ENCODE measurements at regions not wholly inside any gene's neighbourhood (a gene's known extent, or its start where the extent isn't known, plus 50 kb on each side); places are given as distances from the start of the nearest gene placed in this dataset.
"Not testable (repeated sequence)": the region's sequence is repeated elsewhere in the genome, so short reads cannot be mapped to it uniquely, and the experiment has no call there.

DNA sequence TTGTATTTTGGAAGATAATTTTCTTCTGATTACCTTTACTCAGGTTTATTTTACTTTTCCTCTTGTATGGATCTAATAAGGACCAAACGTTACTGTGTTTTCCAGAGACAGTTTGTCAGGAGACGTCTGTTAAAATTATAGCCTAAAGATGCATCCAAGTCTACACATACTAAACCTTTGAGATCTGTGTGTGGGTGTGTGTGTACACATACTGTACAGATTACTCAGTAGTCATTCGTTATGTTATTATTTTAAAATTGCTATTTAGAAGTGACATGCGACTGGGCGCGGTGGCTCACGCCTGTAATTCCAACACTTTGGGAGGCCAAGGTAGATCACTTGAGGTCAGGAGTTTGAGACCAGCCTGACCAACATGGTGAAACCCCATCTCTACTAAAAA is 51.6 kb upstream of the CNTLN start:
- no peak for DNase-seq (ENCODE audit: low read depth in 3 of 3, low spot score in 2 of 3)

DNA sequence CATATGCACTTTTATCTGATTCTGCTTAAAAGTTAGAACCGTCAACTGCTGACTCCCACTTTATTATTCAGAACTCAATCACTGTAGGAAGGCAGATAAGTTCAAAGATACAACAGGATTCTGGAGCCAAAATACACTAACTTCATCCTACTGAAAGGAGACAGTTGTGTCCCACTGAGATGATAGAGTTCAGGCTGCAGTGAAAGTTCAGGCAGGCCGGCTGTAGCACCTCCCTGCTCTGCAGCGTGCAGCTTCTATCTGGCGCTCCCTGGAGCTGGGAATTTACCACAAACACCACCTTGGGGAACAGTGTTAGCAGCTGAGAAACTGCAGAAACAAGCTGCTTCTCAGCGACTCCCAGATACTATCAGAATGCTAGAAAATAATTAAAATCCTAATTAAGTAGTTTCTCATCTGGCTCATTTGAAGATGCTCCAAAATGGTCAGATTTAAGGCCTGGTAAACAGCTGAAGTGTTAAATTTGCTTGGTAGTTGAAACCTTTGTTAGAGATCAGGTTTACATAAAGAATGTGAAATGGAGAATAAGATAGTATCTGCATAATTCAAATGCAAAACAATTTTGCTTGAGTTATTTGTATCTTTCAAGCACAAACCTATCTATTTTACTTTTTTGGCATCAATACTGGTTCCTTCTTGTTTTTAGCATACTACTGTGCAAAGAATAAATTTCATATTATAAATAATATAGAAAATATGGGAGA is 52.3 kb upstream of the CNTLN start:
- no peak for DNase-seq (ENCODE audit: low read depth in 3 of 3, low spot score in 2 of 3)

DNA sequence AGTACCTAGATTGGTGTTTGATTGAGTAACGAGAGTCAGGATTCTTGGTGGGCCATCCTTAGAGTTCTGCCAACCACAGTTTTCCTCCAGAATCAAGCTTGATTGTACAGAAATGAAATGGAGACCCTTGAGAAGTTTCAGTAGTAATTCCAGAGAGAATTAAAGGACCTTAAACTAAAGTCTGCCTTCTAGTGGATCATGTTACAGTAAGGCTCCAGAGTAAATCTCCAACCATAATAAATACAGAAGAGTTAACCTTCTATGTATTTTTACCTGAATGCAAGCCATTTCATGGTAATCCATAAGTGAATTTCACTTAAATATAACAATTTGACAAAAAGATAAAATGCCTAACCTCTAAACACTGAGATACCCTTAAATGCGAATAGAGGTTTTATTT is 53.0 kb upstream of the CNTLN start:
- DNase-seq (ENCODE audit: low read depth in 3 of 3, low spot score in 2 of 3), result no peak

DNA sequence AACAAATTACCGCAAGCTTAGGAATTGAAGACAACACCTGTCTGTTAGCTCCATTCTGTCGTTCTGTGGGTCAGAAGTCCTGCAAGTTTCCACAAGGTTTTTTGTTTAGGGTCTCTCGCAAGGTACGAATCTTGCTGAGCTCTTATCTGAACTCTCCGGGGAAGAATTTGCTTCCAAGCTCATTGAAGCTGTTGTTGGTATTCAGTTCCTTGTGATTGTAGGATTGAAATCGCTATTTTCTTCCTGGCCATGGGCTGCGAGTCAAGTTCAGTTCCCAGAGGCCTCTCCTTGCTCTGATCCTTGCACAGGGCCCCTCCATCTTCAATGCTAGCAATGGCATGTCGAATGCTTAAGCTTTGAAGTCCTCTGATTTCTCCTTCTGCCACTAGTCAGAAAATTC is 53.5 kb upstream of the CNTLN start:
- no peak for DNase-seq (ENCODE audit: low read depth in 3 of 3, low spot score in 2 of 3)

DNA sequence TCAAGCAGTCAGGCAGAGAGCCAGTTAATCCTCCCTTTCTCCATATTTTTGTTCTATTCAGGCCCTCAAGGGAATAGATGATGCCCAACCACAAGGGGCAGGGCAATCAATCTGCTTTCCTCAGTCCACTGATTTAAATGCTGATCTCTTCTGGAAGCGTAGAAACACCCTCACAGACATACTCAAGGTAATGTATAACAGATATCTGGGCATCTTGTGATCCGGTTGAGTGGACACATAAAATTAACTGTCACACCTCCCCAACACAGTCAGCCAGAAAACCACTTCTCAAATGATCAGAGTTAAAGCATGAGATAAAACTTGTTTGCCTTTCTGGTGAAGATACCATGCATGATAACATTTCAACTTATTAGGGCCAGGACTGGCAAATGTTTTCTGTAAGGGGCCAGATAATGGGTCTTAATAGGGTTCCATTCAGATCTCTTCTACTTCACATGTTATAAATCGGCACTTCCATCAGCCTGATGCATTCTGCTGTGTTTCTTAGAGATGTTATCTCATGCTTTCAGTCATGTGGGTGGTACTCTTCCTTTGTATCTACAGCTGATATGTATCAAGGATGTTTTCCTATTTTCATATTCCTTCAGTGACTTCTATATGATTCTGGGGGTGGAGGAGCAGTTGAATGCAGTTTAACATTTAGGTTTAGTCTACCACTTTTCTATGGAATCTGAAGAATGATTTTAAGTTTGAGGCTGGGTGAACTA is 58.9 kb upstream of the CNTLN start:
- DNase-seq (ENCODE audit: low read depth in 3 of 3, low spot score in 2 of 3), result peak in 2 of 3 donors; percentile 27 to 32

DNA sequence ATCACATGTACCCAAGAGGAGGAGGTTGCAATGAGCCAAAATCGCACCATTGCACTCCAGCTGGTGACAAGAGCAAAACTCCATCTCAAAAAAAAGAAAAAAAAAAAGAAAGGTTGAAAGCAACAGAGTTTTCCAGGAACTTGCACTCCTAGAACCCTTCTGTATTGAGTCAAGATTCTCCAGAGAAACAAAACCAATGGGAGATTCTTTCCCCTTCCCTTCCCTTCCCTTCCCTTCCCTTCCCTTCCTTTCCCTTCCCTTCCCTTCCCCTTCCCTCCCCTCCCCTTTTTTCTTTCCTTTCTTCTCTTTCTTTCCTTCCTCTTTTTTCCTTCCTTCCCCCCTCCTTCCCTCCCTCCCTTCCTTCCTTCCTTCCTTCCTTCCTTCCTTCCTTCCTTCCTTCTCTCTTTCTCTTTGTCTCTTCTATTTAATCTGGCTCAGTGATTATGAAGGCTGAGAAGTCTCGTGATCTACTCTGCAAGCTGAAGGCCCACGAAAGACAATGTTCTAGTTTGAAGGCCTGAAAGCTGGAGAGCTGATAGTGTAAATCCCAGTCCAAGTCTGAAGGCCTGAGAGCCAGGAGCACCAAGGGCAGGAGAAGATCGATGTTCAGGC is 59.6 kb upstream of the CNTLN start:
- DNase-seq (ENCODE audit: low read depth in 3 of 3, low spot score in 2 of 3), result no peak

DNA sequence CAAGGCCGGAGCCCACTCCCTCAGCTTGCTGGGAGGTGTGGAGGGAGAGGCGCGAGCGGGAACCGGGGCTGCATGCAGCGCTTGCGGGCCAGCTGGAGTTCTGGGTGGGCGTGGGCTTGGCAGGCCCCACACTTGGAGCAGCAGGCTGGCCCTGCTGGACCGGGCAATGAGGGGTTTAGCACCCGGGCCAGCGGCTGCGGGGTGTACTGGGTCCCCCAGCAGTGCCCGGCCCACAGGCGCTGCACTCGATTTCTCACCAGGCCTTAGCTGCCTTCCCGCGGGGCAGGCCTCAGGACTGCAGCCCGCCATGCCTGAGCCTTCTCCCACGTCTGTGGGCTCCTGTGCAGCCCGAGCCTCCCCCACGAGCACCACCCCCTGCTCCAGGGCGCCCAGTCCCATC is 62.3 kb upstream of the CNTLN start:
- not testable (repeated sequence) for DNase-seq (ENCODE audit: low read depth in 3 of 3, low spot score in 2 of 3)

DNA sequence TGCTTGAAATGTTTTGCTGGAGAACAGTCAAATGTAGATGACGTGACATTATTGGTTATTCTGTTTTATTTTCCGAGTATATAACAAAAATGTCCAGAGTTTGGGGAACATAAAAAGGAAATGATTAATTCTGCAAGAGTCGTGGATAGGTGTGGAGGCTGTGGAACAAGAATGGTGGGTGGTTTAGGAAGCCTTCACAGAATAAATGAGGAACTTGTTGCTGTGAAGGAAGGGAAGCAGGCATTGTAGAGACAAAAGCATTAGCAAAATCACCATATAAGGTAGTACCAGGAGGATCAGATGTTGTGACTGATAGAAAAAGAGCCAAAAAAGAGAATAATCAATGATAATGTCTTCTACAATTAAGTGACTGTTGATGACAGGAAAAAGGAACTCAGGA is 66.2 kb upstream of the CNTLN start:
- DNase-seq (ENCODE audit: low read depth in 3 of 3, low spot score in 2 of 3), result no peak

DNA sequence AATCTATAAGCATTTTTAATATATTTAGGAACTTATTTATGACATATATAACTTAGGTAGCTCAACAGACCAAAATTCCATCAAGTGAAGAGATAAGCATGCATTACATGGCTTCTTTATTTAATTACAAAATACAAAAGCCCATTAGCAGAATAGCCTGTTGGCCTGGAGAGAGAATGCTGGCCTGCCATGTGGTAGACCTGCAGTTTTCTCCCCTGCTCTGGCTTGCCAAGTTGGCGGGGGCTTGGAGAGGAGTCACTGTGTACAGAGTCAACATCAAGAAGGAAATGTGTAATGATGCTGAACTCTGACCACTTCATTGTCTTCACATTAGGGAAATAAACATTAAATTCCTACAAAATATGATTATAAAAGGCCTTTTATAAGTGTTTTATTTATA is 69.8 kb upstream of the CNTLN start:
- no peak for DNase-seq (ENCODE audit: low read depth in 3 of 3, low spot score in 2 of 3)

DNA sequence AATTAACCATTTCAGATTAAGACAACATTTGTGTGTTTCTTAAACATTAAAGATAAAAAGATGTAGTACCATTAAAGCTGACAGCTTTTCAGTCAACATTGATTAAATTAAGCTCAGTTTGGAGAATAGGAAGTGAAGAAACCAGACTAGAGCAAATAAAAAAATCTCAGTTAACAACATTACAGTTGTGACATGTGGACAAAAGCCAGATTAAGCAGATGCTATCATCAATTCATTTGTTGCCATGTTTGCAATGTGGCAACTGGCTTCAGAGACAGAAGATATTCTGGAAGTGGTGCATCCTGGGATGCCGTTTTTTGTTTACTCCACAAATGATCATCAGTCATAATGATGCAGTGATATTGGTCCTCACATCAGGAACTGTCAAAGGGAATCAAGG is 70.3 kb upstream of the CNTLN start:
- no peak for DNase-seq (ENCODE audit: low read depth in 3 of 3, low spot score in 2 of 3)

DNA sequence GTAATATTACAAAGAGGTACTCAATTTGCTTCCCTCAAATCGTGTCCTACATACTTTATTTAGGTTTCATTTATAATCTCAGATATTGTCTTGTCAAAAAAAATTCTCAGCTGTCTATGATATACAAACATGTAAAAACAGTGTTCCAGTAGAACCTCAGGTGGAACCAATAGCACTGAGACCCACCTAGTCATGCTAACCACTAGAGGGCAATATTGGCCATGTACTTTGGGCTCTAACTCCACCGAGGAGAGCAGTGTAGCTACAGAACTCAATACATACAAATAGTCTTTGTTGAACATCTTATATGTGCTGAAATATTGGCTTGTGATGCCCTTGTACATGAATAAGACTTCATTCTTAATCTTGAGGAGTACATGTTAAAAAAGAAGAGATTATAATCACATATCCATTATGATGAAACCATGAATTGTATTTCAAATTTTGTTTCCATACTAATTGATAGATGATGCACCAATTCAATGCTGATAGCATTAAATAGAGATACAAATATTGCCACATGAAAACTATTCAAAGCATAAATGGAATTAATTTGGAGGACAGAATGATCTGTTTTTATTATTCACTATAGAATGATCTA is 71.2 kb upstream of the CNTLN start:
- DNase-seq (ENCODE audit: low read depth in 3 of 3, low spot score in 2 of 3), result no peak

DNA sequence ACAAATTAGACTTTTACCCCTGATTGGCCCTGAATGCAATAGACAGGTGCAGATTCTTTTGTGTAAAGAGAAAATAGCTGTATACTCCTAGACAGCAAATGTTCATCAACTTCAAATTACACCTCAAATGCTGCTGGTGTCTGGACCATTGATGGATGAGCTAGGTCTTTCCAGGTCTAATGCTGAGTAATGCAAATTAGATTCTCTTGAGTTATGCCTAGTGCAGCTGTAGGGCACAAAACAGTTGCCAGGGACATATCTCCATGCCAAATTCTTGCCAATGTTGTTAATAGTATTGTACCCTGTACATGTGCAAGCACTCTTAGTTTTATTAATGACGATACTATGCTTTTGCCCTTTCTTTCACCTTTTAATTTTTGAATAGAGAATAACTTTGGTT is 72.3 kb upstream of the CNTLN start:
- DNase-seq (ENCODE audit: low read depth in 3 of 3, low spot score in 2 of 3), result no peak

DNA sequence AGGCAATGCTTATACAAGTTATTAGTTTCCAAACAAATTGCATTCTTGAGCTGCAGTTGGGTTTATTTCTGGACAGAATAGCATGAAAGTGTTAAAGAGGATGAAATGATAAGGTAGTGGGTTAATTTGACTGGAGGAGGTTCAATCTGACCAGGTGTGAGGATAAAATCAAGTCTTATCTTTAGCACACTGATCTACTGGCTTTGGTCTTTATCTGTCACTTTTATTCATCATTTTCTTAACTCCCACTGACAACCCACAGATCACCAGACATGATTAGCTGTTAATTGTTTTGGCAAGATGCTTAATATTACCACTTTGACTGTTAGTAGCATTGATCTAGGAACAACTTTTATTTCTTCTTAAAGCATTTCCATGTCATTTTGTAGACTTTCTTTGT is 74.4 kb upstream of the CNTLN start:
- DNase-seq (ENCODE audit: low read depth in 3 of 3, low spot score in 2 of 3), result no peak

DNA sequence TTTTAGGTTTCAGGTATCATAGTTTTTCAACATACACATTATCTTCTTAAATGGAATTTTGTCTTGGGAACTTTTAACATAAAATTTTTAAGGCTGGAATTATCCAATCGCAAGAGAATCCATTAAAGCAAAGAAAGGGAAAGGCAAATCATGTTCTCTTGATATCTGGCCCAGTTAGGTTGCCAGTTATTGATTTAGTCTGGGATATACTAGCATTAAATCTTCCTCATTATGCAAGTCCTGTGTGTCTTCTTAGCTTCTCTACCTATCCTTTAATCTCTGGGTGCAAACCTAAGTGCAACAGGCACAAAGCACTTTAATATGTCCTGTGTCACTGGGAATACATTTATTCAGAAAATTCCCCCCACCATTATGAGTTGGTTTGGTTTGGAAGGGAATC is 75.4 kb upstream of the CNTLN start:
- DNase-seq (ENCODE audit: low read depth in 3 of 3, low spot score in 2 of 3), result no peak

DNA sequence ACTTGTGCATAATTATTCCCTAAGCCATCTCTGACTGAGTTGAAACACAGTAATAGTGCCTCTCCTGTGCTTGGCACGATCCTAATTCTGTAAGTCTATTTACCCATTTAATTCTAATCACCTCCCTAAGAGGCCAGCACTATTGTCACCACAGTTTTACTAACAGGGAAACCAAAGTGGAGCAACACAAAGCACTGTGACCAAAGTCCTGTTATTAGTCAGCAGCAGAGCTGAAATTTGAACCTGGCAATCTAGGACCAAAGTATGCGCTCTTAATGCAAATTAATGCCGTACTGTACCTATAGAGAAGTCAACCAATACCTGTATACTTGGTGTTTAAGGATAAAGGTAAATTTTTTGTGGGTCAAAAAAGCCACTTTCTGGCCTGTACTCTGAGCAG is 77.1 kb upstream of the CNTLN start:
- DNase-seq (ENCODE audit: low read depth in 3 of 3, low spot score in 2 of 3), result no peak

DNA sequence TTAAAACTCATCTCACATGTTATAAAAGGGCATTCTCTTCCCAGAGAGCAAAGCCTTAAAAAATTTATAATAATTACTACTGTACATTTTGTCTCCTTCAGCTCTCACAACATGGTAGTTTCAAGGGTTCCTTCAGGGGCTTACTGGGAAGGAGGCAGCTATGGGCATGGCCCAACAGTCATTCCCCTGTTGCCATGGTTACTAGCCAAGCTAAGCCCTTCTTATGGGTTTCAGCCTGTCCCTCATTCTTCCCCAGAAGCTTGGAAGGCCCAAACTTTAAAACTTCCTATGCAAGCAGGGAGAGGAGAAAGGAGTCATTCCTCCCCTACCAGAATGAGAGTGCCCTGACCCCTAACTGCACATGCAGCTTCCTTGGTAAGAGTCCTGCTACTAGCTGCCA is 82.2 kb upstream of the CNTLN start:
- no peak for DNase-seq (ENCODE audit: low read depth in 3 of 3, low spot score in 2 of 3)

DNA sequence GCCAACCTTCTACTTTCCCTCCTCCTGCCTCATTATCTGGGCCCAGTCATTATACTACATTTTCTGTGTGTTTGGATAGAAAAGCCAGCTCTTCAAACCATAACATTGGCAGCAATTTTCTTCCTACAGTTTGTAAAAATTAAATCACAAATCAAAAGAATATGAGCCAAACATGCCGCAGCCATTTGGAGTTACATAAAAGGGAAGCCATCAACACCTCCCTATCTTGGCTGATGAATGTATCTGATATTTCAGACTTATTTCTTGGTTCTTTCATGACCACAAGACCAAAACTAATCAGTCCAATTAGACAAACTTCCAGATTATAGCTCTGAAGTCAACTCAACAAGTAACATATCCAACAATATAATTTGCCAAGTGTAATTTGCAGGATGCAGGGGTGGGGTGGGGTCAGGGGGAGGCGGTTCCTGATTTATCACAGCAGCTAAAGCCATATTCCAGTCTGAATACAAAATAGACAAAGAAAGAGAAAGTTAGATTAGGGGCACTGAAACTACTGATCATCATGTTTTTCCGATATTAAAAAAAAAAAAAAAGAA is 89.4 kb upstream of the CNTLN start:
- DNase-seq (ENCODE audit: low read depth in 3 of 3, low spot score in 2 of 3), result no peak

DNA sequence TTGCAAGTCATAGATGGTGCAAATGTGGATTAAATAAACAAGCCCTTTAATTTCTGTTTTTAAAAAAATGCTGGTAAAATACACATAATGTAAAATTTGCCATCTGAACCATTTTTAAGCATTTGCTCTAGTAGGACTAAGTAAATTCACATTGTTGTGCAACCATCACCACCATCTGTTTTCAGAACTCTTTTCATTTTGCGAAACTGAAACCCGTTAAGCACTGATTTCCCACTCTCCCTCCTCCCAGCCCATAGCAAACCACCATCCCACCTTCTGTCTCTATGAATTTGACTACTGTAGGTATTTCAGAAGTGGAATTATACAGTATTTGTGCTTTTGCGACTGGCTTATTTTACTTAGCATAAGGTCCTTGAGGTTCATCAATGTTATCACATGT is 103.3 kb upstream of the CNTLN start:
- DNase-seq (ENCODE audit: low read depth in 3 of 3, low spot score in 2 of 3), result no peak

DNA sequence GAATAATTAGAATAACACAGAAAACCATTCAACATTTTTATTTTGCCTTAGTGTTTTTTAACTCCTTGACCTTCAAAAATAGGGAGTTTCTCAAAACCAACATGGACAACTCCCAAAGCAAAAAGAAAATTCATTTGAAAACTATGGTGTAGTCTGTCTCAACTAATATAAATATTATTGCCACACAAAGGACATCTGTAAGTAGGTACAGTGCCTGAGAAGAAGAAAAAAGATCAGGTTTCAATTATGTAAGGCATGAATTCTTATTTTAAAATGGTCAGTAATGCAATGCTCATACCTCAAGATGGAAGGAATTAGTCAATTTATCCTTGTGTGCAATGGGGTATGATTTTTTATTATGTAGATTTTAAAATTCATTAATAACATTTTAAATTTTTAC is 109.6 kb upstream of the CNTLN start:
- DNase-seq (ENCODE audit: low read depth in 3 of 3, low spot score in 2 of 3), result no peak

DNA sequence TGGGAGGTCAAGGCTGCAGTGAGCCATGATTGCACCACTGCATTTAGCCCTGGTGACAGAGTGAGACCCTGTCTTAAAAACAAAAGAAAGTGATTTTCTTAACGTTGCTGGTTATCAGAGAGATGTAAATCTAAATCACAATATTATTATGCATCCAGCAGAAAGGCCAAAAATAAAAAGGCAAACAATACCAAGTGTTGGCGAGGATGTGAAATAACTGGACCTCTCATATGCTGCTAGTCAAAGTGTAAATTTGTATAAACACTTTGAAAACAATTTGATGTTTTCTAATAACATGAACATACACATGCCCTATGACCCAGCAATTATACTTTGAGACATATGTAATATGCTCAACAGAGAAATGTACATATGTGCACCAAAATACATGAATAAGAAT is 110.7 kb upstream of the CNTLN start:
- no peak for DNase-seq (ENCODE audit: low read depth in 3 of 3, low spot score in 2 of 3)

DNA sequence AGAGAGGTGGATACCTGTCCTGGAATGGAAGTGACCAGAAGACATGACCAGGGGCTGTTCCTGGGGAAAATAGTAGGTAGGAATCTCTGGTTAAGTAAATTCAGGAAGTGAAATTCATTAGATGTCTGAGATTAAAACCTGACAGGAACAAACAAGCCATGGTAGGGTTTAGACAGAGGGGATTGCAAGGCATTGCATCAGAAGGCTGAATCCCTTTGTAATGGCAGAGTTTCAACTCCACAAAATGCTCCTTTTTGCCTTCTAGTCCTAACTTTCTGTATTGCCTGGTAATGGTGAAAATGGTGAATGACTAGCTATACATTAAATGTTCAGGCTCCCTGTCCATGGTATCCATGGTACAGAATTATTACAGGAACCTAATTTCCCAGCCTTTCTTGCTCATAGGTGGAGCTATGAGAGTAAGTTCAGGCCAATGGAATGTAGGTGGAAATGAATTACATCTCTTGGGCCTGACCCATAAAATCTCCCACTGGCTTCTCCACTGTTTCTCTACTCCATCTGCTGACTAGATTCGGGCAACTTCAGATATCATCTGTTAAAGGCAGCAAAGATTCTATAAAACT is 113.4 kb upstream of the CNTLN start:
- DNase-seq (ENCODE audit: low read depth in 3 of 3, low spot score in 2 of 3), result no peak
